ENCODE measurements at regions not wholly inside any gene's neighbourhood (a gene's known extent, or its start where the extent isn't known, plus 50 kb on each side); places are given as distances from the start of the nearest gene placed in this dataset.

DNA sequence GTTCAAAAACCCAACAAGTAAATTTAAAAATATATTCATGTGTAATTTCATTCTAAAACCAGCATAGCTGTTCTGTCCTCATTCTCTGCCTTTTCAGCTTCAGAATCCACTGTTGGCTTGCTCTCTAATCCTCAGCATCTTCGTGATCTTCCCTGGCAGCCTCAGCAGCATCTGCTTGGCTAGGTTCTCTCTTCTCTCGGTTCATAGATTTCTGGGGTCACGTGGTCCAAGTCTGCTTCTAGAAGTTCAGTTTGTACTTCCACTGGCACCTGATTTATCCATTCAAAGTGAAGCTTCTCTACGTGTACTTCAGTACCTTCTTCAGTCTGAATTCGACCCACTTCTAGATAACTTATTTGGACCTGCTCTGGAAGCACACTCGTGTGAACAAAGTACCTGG is 245.7 kb downstream of the EPM2A start:
- DNase-seq: no peak

DNA sequence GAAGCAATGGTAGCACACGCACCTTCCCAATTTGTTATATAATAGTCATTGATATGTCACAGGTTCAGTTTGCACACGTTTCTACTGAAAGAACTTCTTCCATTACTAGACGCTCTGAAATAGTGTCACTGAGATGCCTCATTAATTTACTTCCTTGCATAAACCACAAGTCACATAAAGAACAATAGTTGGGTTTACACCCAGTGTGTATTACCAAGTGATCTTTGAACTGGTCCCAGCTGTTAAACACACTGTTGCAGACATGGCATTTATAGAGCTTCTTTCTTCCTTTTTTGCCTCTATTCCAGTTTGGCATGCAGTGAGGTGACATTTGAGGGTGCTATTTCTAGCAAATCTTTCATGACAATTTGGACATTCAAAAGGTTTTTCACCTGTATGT is 245.3 kb downstream of the EPM2A start:
- no peak for DNase-seq

DNA sequence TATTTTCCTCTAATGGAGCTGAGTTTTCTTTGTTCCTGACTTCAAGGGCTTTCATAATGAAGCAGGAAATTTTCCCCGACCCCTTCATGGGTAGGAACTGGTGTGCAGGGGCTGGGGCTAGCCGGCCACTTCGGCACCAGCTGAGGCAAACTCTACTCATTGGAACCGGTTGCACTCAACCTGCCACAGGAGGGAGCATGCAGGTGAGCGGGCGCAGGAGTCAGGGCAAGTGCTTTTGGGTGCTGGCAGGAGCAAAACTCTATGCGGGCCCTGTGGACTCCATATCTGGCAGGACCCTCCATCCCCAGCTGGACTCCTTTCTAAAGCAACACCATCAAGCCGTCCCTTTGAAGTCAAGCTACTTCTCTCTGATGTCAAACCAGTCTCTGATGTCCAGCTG is 244.2 kb downstream of the EPM2A start:
- no peak for DNase-seq

DNA sequence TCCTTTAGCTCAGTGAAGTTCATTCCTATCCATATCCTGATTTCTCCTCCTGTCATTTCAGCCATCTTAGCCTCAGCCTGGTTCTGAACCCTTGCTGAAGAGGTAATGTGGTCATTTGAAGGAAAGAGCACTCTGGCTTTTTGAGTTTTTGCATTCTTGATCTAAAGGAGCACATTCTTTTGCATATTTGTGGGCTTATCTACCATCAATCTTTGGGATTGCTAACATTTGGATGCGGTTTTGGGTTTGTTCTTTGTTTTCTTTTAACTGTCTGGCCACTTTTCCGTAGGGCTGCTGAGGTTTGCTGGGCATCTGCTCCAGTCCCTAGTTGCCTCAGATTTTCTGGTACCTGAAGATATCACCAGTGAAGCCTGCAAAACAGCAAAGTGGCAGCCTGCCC is 238.3 kb downstream of the EPM2A start:
- DNase-seq: no peak

DNA sequence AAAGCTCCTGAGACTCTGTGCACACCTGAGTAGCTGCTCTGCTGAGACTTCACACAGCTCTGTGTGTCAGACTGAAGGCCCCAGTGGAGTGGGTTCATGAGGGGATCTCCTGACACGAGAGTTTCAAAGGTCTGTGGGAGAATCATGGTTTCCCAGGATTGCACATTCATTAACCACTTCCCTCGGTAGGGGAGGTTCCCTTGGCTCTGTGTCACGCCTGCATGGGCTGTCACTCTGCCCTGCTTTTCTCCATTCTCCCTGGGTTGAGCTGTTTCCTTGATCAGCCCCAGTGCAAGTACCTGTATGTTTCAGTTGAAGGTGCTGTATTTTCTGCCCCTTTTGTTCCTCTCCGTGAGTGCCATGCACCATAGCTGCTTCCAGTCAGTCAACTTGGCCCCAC is 236.9 kb downstream of the EPM2A start:
- no peak for DNase-seq

DNA sequence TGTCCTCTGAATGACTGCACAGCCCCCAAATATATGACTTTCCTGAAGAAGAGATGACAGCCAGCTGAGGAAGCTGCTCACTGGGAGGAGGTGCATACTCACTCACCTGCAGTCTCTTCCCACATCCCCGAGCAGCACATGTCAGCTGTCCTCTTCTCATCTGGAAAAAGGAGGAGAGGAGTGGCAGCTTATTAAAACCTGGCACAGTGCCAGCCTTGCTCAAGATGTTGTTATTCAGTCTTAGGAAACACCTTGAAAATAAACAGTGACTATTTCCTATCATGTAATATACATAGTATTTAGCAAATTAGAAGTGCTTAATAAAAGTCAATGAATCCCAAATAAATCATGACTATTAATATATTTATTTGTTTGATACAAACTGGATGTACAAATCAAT is 232.9 kb downstream of the EPM2A start:
- DNase-seq: no peak

DNA sequence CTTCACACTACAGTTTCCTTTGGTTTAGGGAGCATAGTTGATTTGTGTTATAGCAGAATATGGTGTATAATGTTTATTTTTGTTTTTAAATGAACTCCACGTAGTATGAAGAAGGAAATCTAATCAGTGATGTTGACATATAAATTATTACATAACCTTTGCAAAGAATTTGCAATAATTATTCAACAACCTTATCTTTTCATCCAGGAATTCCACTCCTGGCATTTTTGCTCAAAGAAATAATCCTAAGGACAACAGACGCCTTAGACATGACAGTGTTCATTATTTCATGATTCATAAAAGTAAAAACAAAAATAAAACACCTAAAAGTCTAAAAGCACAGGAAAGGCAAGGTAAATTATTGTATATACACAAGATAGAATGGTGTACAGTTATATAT is 229.2 kb downstream of the EPM2A start:
- DNase-seq: no peak

DNA sequence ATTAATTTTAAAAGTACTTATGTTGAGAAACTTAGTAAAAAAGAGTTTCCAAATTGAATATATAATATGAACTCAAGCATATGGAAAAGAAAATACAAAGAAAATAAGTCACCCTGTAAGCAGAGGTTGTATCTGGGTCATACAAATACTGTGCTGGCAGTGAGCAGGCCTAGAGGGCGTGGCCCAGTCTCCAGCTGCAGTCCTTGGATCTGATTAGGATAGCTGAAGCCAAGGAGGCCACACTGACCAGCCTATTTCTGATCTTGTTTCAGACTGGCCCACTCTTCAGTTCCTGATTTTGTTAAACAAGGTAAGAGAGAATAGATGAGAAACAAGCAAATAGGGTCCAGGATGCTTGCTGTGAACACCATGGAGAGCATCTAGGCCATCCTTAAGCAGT is 228.8 kb downstream of the EPM2A start:
- no peak for DNase-seq

DNA sequence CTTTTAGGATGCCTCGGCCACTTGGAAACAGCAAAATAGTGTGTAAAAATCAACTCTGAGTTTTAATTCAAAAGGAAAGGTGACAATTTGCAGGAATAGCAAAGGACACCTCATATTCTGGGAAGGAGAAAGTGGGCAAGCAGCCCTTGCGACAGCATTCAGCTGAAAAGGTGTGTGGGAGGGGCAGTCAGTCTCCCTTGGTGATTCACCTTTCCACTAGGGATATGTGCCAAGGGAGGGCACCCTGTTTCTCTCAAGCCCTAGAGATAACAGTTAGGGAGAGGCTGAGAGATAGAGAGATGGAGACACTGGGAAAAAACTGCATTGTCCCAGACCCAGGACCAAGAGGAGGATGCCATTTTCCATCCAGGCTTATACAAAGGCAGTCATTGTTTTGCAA is 228.1 kb downstream of the EPM2A start:
- no peak for DNase-seq

DNA sequence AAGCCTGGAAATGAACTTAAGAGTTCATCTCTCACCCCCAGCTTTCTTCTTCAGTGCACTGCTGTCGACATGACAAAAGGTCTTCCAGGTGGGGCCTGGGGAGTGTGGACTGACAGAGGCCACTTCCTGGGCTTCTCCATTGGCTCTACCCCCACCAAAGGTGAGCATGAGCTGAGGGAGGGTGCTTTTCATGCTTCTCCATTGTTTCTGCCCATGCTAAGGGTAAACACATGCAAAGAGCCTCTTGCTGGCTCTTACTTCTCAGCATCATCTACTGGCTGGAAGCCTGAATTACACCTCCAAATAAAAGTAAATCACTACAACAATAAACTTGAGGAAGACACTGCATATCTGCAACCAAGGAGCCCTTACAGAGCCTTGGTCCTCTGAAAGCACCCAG is 227.2 kb downstream of the EPM2A start:
- no peak for DNase-seq

DNA sequence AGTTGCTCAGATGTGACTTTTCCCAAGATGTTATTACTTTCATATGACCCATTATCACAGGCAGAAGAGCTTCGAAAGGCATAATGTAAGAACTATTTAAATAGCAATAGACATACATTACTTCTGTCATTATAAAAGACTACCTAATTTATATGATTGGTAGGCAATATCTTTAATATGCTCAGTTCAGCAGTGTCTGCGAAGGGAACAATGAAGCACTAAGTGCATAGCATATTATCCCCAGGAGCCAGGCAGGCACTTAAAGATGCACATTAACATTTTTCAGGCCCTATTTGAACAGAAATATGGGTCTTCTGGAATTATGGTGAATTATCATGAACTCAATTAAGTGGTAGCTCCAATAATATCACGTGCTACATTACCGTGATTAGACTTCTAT is 217.8 kb downstream of the EPM2A start:
- no peak for DNase-seq

DNA sequence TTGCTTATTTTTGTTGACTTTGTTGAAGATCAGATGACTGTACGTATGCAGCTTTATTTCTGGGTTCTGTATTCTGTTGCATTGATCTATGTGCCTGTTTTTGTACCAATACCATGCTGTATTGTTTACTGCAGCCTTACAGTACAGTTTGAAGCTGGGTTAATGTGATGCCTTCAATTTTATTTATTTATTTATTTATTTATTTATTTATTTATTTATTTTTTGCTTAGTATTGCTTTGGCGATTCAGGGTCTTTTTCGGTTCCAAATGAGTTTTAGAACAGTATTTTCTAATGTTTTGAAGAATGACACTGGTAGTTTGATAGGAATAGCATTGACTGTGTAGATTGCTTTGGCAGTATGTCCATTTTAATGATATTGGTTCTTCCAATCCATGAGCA is 210.3 kb downstream of the EPM2A start:
- no peak for DNase-seq

DNA sequence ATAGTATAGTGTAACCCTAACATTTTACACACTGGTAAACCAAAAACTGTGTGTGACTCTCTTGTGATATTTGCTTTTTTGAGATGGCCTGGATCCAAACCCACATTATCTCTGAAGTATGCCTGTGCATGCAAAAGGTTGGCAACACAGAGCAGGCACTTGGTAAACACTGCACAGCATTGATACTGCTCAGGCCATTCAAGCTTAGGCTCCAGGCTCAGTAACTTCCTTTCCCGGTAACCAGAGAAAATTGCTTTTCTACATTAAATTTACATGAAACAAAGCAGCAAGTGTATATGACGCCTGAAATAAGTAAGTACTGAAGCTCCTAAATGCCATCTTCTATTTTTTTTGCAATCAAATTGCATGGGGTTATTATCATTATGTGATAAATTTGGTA is 205.7 kb downstream of the EPM2A start:
- no peak for DNase-seq

DNA sequence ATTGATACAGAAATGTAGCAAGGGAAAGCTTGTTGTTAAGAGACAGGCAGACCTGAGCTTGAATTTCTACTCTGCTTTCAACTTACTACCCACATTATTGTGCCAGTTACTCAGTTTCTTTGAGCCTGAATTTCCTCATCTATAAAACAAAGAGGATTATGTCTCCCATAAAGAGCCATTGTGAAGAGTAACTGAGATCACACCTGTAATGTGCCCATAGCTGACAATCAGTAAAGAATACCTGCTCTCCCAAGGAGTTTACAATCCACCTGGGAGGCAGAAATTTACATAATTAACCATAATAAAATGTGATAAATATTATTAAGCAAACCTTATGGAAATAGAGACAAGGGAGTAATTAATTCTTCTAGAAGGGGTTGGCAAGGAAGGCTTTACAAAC is 204.9 kb downstream of the EPM2A start:
- no peak for DNase-seq

DNA sequence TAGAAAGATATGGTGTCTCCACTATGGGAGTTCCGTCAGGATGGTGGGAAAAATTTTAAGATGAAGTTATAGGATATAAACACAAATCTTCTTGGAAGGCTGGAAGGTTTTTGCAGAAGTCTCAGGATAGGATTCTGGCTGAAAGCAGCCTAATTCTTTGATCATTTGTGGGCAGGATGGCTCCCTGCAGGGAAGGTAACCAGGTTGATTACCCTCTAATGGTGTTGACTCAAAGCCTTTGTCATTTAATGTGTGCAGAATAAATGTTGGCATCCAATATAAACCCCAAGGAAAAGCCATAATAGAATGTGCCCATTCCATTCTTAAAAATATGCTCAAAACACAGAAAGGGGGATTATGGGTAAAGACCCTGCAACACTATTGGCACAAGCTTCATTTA is 204.3 kb downstream of the EPM2A start:
- DNase-seq: no peak

DNA sequence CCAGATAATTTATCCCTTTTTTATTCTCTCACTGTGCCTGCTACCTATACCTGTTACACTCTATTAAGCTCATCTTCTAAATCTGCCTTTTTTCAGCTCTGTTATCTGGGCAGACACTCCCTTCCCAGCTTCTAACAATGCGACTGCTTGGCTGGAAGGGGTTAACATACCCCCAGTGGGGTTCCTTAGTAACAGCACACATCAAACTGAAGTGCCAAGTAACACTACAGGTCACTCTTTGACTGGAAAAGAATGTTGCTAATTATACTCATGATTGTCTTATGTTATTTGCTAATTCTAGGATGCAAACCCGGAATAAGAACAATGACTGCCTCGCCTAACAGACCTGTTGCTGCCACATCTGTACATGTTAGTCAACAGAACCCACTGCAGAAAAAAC is 203.5 kb downstream of the EPM2A start:
- DNase-seq: no peak

DNA sequence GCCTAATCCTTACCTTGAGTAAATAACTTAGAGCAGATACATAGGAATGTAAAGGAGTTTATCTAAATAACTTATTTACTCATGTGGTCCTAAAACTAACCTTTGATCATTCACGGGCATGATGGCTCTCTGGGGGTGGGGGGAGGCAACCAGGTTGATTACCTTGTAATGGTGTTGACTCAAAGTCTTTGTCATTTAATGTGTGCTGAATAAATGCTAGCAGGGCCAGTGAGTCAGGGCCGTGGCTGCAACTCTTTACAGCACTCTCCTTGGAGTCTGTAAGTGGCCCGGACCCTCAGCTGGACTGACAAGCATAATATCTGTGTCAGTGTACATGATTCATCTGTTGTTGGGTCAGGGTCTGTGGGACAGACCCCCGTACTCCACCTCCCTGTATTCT is 203.0 kb downstream of the EPM2A start:
- no peak for DNase-seq

DNA sequence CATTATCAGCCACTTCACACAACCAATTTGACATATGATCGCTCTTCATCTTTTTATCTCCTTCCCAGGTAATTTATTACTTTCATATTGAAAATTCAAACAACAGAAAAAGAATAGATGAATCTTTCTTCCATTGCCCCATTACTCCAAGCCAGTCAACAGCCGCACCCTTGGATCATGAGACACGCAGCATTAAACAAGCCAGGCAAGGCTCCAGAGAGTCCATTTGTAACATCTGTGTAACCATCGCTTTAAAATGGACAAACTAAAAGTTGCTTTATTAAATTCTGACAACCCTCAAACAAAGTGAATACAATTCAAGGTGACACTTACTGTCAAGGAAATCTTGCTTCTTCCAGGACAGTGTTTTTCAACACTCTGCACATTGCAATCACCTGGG is 200.3 kb downstream of the EPM2A start:
- DNase-seq: no peak

DNA sequence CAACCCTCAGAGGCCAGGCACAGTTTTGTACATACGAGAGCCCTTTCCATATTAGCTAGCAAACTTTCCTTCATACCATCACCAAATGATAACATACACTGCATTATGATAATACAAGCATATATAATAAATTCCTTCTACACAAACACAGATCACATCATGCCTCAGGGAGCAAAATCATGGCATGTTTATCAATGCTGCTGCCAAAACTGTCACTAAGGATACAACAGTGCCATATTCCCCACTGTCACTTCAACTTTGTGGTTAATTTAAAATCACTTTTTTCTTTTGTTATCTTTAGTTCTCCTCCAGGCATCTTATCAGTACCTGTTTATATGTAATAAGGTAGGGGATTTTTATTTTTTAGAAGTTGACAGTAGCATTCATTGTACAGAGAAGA is 196.3 kb downstream of the EPM2A start:
- DNase-seq: no peak

DNA sequence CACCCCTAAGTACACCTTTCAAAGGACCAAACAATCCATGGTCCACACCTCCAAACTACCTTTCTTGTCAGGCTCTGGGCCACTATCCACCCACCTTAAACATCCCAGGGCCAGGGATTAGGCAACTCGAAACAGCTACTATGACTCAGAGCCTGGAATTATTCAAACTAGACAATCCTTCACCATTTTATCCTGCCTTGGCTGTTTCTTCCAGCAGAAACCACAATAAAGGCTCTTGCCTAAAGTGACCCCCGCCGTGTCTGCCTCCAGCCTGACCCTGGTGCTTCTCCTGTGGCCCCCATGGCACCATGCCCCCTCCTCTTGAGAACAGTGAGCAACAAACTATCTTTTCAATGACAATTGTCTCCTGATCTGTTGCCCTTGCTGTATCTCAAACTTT is 195.5 kb downstream of the EPM2A start:
- no peak for DNase-seq

DNA sequence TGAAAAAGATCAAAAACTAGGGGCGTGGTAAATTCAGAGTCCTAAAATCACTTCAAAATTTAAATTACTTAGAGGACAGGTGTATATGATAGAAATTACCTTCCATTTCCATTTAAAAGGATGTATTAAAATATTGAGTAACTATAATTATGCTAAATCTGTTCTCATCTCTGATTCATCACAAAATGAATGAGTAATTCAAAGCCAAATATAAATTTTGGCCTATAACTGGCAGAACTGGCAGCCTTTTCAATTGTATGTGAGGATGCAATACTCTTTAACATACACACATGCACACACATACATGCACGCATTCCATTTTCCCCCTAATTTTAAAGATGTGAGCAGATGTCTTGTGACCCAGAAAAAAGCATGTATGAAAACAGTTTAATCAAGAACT is 194.6 kb downstream of the EPM2A start:
- no peak for DNase-seq

DNA sequence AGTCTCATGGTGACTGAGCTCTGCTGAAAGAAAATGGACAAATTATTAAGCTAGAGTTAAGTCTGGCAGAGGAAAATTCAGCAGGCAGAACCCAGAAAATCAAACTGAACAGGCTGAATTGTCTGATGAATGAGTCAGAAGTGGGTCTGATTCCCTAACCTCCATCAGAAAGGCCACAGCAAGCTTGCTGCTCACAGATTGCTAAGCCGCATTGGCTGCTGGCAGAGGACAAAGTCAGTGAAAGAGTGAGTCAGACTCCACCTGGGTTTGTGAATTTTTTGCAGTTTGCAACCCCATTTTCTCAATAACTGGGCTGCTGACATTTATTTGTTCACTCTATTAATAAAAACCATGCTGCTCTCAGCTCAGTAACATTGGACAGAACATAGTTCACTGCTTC is 191.3 kb downstream of the EPM2A start:
- DNase-seq: no peak

DNA sequence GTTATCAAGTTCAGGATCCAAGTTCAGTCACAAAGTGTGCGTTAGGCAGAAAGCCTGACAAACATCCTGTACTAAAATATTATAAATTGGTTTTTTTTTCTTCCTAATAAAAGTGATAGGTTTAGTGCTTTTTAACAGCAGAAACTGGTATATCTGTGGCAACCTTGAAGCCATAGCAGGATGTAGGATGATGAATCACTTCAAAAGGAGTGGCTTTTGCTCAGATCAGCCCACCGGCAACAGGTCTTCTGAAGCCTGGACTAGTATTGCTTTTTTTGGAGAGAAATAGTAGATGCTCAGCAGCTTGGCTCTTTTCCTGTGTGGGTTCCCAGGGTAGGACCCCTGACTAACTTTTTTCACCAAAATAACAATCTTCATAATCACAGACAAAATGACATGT is 190.8 kb downstream of the EPM2A start:
- DNase-seq: no peak

DNA sequence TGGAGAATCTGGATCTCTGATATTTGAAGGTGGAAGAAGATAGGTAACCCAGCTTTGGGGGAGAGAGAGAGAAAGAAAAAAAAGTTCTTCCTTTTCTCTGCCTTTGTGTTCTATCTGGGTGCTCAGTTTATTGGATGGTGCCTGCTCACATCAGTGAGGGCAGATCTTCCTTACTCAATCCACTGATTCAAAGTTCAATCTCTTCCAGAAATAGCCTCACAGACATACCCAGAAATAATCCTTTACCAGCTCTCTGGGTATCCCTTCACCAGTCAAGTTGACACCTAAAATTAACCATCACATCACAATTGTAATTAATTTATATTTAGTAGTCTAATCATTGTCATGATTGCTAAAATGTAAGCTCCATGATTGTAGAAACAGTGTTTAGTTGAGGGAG is 189.1 kb downstream of the EPM2A start:
- no peak for DNase-seq

DNA sequence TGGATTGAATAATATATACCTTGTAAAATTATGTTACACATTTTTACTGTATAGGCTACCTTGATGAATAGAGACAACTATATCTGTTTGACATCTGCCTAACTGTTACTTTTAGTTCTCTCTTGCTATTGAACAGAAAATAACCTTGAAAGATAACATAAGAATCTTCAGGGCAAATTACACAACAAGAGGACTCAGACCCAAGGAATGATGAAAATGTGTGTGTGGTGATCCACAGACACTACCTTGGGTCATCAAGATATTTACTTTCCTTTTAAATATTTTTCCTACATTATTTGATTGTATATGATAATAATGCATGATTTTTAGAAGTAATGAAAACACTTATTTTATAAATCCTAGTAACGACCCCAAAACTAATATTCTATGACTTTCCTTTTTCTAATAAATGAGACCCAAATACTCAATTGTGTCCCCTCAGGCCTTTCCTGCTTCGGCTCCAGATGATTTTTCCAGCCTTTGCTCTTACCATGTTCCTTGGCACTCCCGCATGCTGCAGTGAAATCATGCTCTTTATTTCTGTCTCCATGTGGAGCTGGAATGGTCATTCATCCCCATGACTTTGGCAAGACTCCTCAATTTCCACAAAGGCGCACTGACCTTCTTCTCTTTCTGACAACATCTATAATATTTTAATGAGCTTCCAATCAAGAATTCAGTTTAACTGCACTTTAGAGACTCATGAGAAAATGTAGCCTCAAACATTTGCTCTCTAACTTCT is 187.6 kb downstream of the EPM2A start:
- DNase-seq: no peak

Measured in SHP77 treated with DMSO at 0.1 percent for 48 hours (cell line).